ENCODE measurements at regions not wholly inside any gene's neighbourhood (a gene's known extent, or its start where the extent isn't known, plus 50 kb on each side); places are given as distances from the start of the nearest gene placed in this dataset.

GRCh38 chr14:85752175-85752574 is 222.2 kb downstream of the FLRT2 start:
- 50 to 57% methylated on average over 2 of the region's 2 CpGs for WGBS, 2 donors
- DNase-seq (ENCODE audit: low spot score in 2 of 2) = no peak
- TF ChIP-seq CTCF (IDR thresholded peaks at IDR 0.05) (no peak), POLR2A (IDR thresholded peaks at IDR 0.05) (no peak)
- no peak overlapping the region for H3K4me3 ChIP-seq (ENCODE audit: low read depth, poor library complexity, severe bottlenecking)
- intact Hi-C loops (cut with DNase I; ENCODE audit: low total_unique reads) = loop anchor here (5.0 kb wide), 1 partner anchor 1060 kb away; no protein-coding TSS in a partner anchor

GRCh38 chr14:85744573-85744972 is 214.6 kb downstream of the FLRT2 start:
- TF ChIP-seq POLR2A (IDR thresholded peaks at IDR 0.05) (no peak), CTCF (IDR thresholded peaks at IDR 0.05) (no peak)
- 90 to 91% methylated on average over 4 of the region's 4 CpGs for WGBS, 2 donors
- no peak for DNase-seq (ENCODE audit: low spot score in 2 of 2)
- H3K4me3 ChIP-seq (ENCODE audit: low read depth, poor library complexity, severe bottlenecking) = no peak overlapping the region
- intact Hi-C loops (cut with DNase I; ENCODE audit: low total_unique reads) = no loop called here

- TF ChIP-seq POLR2A (IDR thresholded peaks at IDR 0.05) (no peak), CTCF (IDR thresholded peaks at IDR 0.05) (no peak)
- intact Hi-C loops (cut with DNase I; ENCODE audit: low total_unique reads) = no loop called here
- no peak overlapping the region for H3K4me3 ChIP-seq (ENCODE audit: low read depth, poor library complexity, severe bottlenecking)
- no peak for DNase-seq (ENCODE audit: low spot score in 2 of 2)
- 82 to 87% methylated on average over 1 of the region's 1 CpG for WGBS, 2 donors
Measured at GRCh38 chr14:85732031-85732430, 202.1 kb downstream of the FLRT2 start.

- intact Hi-C loops (cut with DNase I; ENCODE audit: low total_unique reads) = no loop called here
- TF ChIP-seq CTCF (IDR thresholded peaks at IDR 0.05) = no peak
- no peak for TF ChIP-seq POLR2A (IDR thresholded peaks at IDR 0.05)
- no peak for DNase-seq (ENCODE audit: low spot score in 2 of 2)
- H3K4me3 ChIP-seq (ENCODE audit: low read depth, poor library complexity, severe bottlenecking) = no peak overlapping the region
Measured at GRCh38 chr14:85731186-85731585, 201.2 kb downstream of the FLRT2 start.

GRCh38 chr14:85728476-85729065 is 198.6 kb downstream of the FLRT2 start:
- intact Hi-C loops (cut with DNase I; ENCODE audit: low total_unique reads) = no loop called here
- TF ChIP-seq POLR2A (IDR thresholded peaks at IDR 0.05) (no peak), CTCF (IDR thresholded peaks at IDR 0.05) (no peak)
- DNase-seq (ENCODE audit: low spot score in 2 of 2) = no peak
- H3K4me3 ChIP-seq (ENCODE audit: low read depth, poor library complexity, severe bottlenecking) = no peak overlapping the region
- WGBS, 2 donors = 62 to 63% methylated on average over 3 of the region's 3 CpGs

GRCh38 chr14:85714069-85714468 is 184.1 kb downstream of the FLRT2 start:
- TF ChIP-seq CTCF (IDR thresholded peaks at IDR 0.05) (no peak), POLR2A (IDR thresholded peaks at IDR 0.05) (no peak)
- intact Hi-C loops (cut with DNase I; ENCODE audit: low total_unique reads) = no loop called here
- DNase-seq (ENCODE audit: low spot score in 2 of 2) = no peak
- WGBS, 2 donors = 72 to 85% methylated on average over 1 of the region's 1 CpG
- H3K4me3 ChIP-seq (ENCODE audit: low read depth, poor library complexity, severe bottlenecking) = no peak overlapping the region
